Activated CD8-positive, alpha-beta memory T cell treated with anti-CD3 and anti-CD28 coated beads, Interleukin-2, amount 50 U/mL, for 4 hours (primary cell): ENCODE measurements at regions not wholly inside any gene's neighbourhood (a gene's known extent, or its start where the extent isn't known, plus 50 kb on each side); places are given as distances from the start of the nearest gene placed in this dataset.
A peak's percentile ranks its signal among the peaks of the same experiment; 100 is the strongest.
"Not testable (repeated sequence)": the region's sequence is repeated elsewhere in the genome, so short reads cannot be mapped to it uniquely, and the experiment has no call there.

ENCODE experiments used
- DNase-seq: peaks from one replicate; pipeline ENCODE4 v3.0.0-alpha.2; 2020

DNA sequence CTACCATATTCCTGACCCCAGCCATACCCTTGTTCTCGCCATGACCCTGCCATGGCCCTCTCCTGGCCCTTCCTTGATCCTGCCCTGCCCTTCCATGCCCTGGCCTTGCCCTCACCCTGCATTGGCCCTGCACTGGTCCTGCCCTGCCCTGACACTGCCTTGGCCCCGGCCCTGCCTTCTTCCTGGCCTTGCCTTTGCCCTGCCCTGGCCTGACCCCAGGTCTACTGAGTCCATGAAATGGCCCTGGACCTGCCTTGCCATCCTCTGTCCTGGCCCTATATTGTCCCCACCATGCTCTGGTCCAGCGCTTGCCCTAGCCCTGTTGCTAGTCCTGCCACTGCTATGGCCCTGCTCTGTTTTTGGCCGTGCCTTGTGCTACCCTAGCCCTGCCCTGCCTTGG, 536.1 kb downstream of the FOXD4L6 start:
- not testable (repeated sequence) for DNase-seq

DNA sequence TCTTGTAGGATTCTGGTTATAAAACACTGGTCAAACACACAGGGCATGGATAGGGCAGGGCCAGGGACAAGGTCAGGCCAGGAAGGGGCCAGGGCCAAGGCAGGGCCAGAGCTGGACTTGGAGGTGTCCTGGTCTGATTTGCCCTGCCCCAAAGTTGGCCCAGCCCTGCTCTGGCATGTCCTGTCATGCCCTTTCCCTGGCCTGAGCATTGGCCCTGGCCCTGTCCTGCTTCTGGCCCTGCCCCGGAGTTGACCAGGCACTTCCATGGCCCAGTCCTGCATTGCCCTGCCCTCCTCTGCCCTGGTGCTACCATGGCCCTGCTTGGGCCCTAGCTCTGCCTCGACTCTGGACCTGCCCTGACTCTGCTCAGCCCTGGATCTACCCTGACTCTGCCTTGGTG, 536.6 kb downstream of the FOXD4L6 start:
- DNase-seq: peak; percentile 13

DNA sequence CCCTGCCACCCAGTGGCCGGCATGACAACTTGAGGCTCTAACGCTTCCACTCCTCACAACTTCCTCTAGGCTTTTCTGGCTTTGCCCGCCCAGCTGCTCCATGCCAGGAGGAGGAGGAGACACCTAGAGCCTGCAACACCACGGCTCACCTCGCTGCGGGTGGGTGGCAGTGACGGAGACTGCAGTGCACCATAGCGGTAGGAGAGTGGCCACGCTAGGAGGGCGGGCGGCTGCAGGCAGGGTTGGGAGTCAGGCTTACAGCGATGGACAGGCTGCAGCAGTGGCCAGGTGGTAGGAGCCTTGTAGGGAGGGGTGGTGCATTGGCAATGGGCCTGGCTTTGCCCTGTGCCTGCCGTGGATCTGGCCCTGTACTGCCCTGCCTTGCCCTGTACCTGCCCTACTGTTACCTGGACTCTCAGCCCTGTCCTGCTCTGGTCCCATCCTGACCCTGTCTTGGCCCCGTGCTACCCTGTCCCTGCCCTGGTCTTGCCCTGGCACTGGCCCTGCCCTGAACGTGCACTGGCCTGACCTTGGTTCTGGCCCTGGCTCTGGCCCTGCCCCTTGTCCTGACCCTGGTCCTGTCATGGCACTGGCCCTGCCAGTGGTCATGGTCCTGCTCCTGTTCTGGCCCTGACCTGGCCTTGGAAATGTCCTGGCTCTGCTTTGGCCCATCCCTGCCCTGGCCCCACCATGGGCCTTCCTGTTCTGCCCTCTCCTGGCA, 540.8 kb downstream of the FOXD4L6 start:
- DNase-seq: not testable (repeated sequence)

DNA sequence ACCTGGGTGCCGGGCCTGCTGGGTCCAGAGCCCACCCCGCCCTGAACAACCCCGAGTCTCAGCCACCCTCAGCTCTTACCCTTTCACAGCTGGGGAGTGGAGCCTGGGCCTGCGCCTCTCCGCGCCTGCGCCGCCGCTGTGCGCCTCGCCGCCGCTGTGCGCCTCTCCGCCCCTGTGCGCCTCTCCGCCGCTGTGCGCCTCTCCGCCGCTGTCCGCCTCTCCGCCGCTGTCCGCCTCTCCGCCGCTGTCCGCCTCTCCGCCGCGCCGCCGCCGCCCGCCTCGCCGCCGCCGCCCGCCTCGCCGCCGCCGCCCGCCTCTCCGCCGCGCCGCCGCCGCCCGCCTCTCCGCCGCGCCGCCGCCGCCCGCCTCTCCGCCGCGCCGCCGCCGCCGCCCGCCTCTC, 544.4 kb downstream of the FOXD4L6 start:
- DNase-seq: peak; percentile 13

DNA sequence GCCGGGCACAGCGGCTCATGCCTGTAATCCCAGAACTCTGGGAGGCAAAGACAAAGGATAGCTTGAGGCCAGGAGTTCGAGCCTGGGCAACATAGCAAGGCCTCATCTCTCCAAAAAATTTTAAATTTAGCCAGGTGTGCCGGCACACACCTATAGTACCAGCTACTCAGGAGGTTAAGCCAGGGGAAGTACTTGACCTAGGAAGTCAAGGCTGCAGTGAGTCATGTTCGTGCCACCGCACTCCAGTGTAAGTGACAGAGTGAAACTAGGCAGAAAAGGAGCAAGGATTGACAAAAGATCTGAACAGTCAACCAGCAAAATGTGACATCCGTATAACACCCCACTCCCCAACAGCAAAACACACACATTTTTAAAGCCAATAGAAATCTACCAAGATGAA, 545.3 kb downstream of the FOXD4L6 start:
- not testable (repeated sequence) for DNase-seq

DNA sequence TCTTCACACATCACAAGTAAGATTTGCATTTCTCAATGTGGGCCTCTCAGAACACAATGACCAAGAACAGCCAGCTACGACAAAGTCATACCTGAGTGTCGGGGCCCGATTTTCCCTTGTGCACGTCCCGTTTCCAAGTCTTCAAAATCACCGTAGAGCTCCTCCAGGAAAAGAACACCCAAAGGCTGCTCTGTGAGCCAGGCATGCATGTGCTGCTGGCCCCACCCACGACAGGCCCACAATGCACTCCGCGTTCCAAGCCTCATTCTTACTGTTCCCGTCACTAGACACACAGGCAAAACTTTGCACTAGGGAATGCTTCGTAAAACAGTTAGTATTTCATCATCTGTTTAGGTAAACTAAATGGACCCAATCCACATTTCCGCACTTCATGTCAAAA, 549.6 kb downstream of the FOXD4L6 start:
- DNase-seq: not testable (repeated sequence)
